ENCODE measurements at regions not wholly inside any gene's neighbourhood (a gene's known extent, or its start where the extent isn't known, plus 50 kb on each side); places are given as distances from the start of the nearest gene placed in this dataset.

DNA sequence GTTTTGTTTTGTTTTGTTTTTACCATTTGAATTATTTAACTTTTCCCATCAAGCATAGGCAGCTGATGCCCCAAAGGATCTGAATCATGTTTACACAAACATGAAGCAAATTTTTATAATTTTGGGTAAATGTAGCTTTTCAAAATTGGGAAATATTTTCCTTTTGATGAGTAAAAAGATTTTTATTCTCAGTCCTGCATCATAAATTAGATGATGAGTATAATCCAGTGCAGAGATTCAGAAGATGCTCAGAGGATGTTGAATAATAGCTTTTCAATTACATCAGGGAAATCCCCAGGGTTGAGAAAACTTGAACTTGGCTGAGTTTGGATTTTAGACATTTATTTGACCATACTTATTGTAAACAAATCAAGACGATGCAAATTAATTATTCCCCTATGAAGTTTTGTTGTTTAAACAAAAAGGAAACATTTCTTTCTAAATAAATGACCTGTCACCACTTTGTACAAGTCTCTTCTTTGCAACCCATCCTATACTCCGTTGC lies 121.7 kb downstream of the FAM204A start:
- WGBS (ENCODE audit: low lambda C conversion rate, missing lambda C conversion rate) = 78% methylated on average over 2 of the region's 2 CpGs

GRCh38 chr10:118218562-118218961 lies 123.6 kb downstream of the FAM204A start:
- Histone ChIP-seq H2AFZ (no peak overlapping the region), H3K4me1 (ENCODE audit: insufficient read depth) (no peaks in the 10 kb centered on the region), H3K36me3 (replicated peaks; ENCODE audit: insufficient read depth, low read depth) (no peaks in the 10 kb centered on the region), H3K79me2 (no peaks in the 10 kb centered on the region), H3K27ac (no peak overlapping the region), H3K4me2 (no peak overlapping the region), H3K9me3 (ENCODE audit: low read depth) (no peaks in the 10 kb centered on the region), H4K20me1 (ENCODE audit: insufficient read depth, poor library complexity, severe bottlenecking) (no peaks in the 10 kb centered on the region), H3K27me3 (no peaks in the 10 kb centered on the region), H3K4me3 (no peak overlapping the region), H3K9me2 (replicated peaks; ENCODE audit: insufficient read depth) (no peaks in the 10 kb centered on the region)
- TF ChIP-seq CTCF (IDR thresholded peaks at IDR 0.05; ENCODE audit: poor library complexity) (no peak), EZH2 (IDR thresholded peaks at IDR 0.05; ENCODE audit: borderline replicate concordance) (no peak), EZH2phosphoT487 (IDR thresholded peaks at IDR 0.05; ENCODE audit: low read depth, severe bottlenecking, unreplicated experiment) (no peak)
- WGBS (ENCODE audit: low lambda C conversion rate, missing lambda C conversion rate) = 95% methylated on average over 6 of the region's 6 CpGs
- DNase-seq (ENCODE audit: low spot score) = no peak

More for the DNA sequence above, 121.7 kb downstream of the FAM204A start:
- no peaks in the 10 kb centered on the region for H3K9me2 ChIP-seq (replicated peaks; ENCODE audit: insufficient read depth)
- no peaks in the 10 kb centered on the region for H4K20me1 ChIP-seq (ENCODE audit: insufficient read depth, poor library complexity, severe bottlenecking)
- no peaks in the 10 kb centered on the region for H3K27me3 ChIP-seq
- no peak overlapping the region for H3K4me2 ChIP-seq
- DNase-seq (ENCODE audit: low spot score) = no peak
- no peak overlapping the region for H3K4me3 ChIP-seq
- no peaks in the 10 kb centered on the region for H3K36me3 ChIP-seq (replicated peaks; ENCODE audit: insufficient read depth, low read depth)
- H2AFZ ChIP-seq = no peak overlapping the region
- H3K4me1 ChIP-seq (ENCODE audit: insufficient read depth) = no peaks in the 10 kb centered on the region
- no peaks in the 10 kb centered on the region for H3K79me2 ChIP-seq
- TF ChIP-seq EZH2phosphoT487 (IDR thresholded peaks at IDR 0.05; ENCODE audit: low read depth, severe bottlenecking, unreplicated experiment) (no peak), CTCF (IDR thresholded peaks at IDR 0.05; ENCODE audit: poor library complexity) (no peak), EZH2 (IDR thresholded peaks at IDR 0.05; ENCODE audit: borderline replicate concordance) (no peak)
- no peaks in the 10 kb centered on the region for H3K9me3 ChIP-seq (ENCODE audit: low read depth)
- H3K27ac ChIP-seq = no peak overlapping the region

DNA sequence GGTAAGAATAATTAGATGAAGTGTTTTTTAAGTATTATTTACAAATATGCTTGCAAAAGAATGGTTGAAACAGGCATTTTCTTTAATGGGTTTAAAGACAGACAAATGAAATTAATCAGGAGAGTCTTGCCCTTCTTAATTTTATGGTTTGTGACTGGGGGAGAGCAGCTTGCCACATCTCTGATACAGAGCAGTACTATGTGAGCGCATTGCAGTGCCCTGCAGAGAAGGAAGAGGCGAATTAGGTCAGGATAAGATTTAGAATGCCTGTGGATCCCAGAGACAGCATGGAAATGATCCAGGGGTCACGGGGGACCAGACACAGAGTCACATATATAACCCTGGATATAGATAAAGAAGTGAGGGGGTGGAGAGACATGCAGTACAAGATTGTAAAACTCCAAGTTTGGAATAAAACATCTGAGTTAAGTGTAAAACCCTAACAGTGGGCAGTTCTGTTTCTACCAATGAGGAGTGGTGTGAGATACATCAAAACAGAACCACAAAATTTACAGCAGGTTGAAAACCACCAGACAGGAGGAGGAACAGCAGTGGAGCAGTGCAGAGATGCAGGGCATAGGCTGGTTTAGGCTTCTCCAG lies 125.5 kb downstream of the FAM204A start:
- H3K27me3 ChIP-seq = no peaks in the 10 kb centered on the region
- H4K20me1 ChIP-seq (ENCODE audit: insufficient read depth, poor library complexity, severe bottlenecking) = no peaks in the 10 kb centered on the region
- WGBS (ENCODE audit: low lambda C conversion rate, missing lambda C conversion rate) = 51% methylated on average over 3 of the region's 3 CpGs
- H3K4me2 ChIP-seq = no peak overlapping the region
- H3K9me3 ChIP-seq (ENCODE audit: low read depth) = no peaks in the 10 kb centered on the region
- no peaks in the 10 kb centered on the region for H3K79me2 ChIP-seq
- no peak overlapping the region for H3K27ac ChIP-seq
- no peak overlapping the region for H2AFZ ChIP-seq
- no peak for TF ChIP-seq EZH2 (IDR thresholded peaks at IDR 0.05; ENCODE audit: borderline replicate concordance)
- TF ChIP-seq EZH2phosphoT487 (IDR thresholded peaks at IDR 0.05; ENCODE audit: low read depth, severe bottlenecking, unreplicated experiment) = no peak
- no peaks in the 10 kb centered on the region for H3K36me3 ChIP-seq (replicated peaks; ENCODE audit: insufficient read depth, low read depth)
- no peak overlapping the region for H3K4me3 ChIP-seq
- DNase-seq (ENCODE audit: low spot score) = no peak
- no peaks in the 10 kb centered on the region for H3K4me1 ChIP-seq (ENCODE audit: insufficient read depth)
- H3K9me2 ChIP-seq (replicated peaks; ENCODE audit: insufficient read depth) = no peaks in the 10 kb centered on the region

- H2AFZ ChIP-seq = no peak overlapping the region
- no peaks in the 10 kb centered on the region for H3K27me3 ChIP-seq
- H4K20me1 ChIP-seq (ENCODE audit: insufficient read depth, poor library complexity, severe bottlenecking) = no peaks in the 10 kb centered on the region
- no peaks in the 10 kb centered on the region for H3K4me1 ChIP-seq (ENCODE audit: insufficient read depth)
- H3K4me3 ChIP-seq = no peak overlapping the region
- DNase-seq (ENCODE audit: low spot score) = no peak
- TF ChIP-seq EZH2phosphoT487 (IDR thresholded peaks at IDR 0.05; ENCODE audit: low read depth, severe bottlenecking, unreplicated experiment) (no peak), EZH2 (IDR thresholded peaks at IDR 0.05; ENCODE audit: borderline replicate concordance) (no peak), CTCF (IDR thresholded peaks at IDR 0.05; ENCODE audit: poor library complexity) (no peak)
- no peaks in the 10 kb centered on the region for H3K9me2 ChIP-seq (replicated peaks; ENCODE audit: insufficient read depth)
- H3K79me2 ChIP-seq = no peaks in the 10 kb centered on the region
- no peak overlapping the region for H3K4me2 ChIP-seq
- no peak overlapping the region for H3K27ac ChIP-seq
- H3K36me3 ChIP-seq (replicated peaks; ENCODE audit: insufficient read depth, low read depth) = no peaks in the 10 kb centered on the region
- H3K9me3 ChIP-seq (ENCODE audit: low read depth) = no peaks in the 10 kb centered on the region
- WGBS (ENCODE audit: low lambda C conversion rate, missing lambda C conversion rate) = 63% methylated on average over 6 of the region's 6 CpGs
These were observed 126.1 kb downstream of the FAM204A start for GRCh38 chr10:118216020-118216419.
